Right kidney (tissue), 1 donor: ENCODE measurements at regions not wholly inside any gene's neighbourhood (a gene's known extent, or its start where the extent isn't known, plus 50 kb on each side); places are given as distances from the start of the nearest gene placed in this dataset.

Experiments
- DNase-seq: peaks from one replicate; pipeline ENCODE4 v3.0.0-alpha.2; 2016

GRCh38 chr6:148653138-148653776 lies 93.6 kb upstream of the UST start:
- DNase-seq, result no peak

DNA sequence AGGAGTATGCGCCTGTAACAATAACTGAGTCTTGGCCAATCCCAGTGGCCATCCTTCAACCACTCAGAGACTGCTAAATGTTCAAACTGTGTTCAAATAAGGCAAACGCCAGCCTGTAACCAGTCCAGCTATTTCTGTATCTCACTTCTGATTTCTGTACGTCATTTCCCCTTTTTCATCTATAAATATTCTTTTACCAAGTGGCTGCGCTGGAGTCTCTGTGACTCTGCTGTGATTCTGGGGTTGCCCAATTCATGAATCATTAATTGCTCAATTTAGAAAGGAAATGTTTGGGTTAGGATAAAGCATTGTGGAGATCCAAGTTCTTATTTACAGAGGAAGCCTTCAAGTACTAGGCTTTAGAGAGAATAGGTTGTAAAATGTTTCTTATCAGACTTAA lies 89.8 kb upstream of the UST start:
- DNase-seq, result no peak

DNA sequence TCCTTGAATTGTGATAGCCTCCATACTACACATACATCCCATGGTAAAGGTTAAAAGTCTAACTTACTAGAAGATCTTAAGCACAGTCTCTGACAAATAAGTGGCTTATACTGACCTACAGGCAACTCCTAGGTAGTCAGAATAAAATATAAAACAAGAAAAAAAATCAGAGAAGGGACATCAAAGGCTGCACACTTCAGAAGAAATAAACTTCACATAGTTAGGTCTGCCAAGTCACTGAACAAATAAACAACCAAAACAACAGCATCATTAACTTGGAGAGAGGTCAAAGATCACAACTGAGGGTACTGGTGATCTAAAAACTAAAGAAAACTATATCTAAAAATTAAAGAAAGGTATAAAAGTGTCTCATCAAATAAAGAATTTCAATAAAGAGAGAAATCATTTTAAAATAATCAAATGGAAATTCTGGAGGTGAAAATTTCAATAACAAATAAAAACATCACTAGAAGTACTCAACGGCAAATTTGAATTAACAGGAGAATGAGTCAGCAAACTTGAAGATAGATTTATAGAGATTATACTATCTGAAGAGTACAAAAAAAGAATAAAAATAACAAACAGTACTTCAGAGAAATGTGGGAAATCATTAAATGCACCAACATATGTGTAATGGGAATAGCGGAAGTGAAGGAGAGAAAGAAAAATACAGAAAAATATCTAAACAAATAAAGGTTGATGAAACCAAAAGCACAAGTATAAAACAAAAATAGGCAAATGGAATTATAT lies 88.0 kb upstream of the UST start:
- DNase-seq, result no peak

DNA sequence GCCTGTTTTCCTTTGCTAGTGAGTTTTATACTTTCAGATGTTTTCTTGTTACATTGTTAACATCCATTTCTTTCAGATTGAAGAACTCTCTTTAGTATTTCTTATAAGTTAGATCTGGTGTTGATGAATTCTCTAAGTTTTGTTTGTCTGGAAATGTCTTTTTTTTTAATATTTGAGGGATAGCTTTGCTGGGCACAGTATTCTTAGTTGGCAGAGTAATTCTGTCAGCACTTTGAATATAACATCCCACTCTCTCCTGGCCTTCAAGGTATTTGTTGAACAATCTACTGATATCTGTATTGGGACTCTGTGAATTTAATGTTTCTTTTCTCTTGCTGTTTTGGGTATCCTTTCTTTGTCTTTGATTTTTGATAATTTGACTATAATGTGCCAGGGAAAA lies 79.4 kb upstream of the UST start:
- DNase-seq, result no peak

DNA sequence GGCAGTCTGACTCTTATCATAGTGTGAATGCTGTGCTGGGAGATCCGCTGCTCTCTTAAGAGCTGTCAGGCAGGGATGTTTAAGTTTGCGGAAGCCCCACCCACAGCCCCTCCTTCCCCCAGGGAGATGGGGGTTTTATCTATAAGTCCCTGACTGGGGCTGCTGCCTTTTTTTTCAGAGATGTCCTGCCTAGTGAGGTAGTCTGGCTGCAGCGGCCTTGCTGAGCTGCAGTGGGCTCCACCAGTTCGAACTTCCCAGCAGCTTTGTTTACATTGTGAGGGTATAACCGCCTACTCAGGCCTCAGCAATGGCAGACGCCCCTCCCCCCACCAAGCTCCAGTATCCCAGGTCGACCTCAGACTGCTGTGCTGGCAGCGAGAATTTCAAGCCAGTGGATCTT lies 75.7 kb upstream of the UST start:
- no peak for DNase-seq

GRCh38 chr6:148671952-148672351 lies 74.9 kb upstream of the UST start:
- no peak for DNase-seq

- no peak for DNase-seq
Observed at GRCh38 chr6:148674306-148674705, 72.5 kb upstream of the UST start.

DNA sequence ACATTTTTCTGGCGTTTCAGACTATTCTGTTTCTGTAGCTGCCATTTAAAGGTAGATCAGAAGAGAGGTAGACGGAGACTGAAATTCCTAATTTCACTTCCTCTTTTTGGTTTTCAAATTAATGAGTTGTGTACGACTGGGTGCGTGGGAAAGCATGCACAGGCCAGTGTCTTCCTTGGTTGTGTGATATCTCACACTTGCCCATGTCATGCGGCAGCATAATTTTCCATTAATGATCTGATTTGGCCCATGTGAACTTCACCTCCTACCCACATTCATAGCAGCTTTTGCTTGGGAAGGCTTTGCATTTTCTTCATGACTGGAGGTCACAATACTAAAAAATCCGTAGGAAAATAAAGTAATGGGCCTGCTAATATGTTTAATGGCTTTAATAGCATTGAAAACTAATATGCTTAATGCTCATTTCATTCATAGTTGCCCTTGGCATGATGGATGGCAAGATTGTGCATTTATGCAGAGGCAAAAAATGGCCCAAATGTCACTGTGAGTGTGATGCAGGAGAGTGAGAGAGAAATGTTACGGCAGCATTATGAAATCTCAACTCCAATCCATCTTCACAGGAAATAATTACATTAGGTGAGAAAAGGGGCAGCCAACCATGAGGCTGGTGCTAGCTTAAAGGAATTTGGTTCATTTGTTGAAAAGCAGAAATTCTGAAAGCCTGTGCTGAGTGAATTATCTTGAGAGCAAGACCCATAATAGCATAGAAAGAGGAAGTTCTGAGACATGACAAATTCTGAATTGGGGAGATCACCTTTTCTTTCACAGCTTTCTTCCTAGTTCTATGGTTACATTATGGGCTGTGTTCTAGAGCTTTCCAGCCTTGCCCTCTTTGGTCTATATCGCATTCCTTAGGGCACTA lies 69.0 kb upstream of the UST start:
- no peak for DNase-seq

GRCh38 chr6:148678682-148679081 lies 68.1 kb upstream of the UST start:
- DNase-seq, result no peak

GRCh38 chr6:148681666-148682065 lies 65.2 kb upstream of the UST start:
- no peak for DNase-seq

DNA sequence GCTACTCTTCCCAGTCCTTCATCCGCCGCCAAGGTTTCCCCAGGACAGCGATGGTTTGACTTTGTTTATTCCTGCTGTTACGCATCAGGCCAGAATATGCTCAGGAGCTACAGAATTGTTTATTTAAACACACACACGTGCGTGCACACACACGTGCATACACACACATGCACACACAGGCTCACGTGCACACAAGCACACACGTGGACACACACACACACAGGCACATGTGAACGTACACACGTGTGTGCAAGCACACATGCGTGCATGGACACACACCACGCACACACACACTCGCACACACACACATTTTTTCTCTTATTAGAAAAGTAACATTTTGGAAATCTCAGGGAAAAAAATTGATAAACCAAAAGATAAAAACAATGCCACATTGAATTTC lies 64.6 kb upstream of the UST start:
- no peak for DNase-seq

DNA sequence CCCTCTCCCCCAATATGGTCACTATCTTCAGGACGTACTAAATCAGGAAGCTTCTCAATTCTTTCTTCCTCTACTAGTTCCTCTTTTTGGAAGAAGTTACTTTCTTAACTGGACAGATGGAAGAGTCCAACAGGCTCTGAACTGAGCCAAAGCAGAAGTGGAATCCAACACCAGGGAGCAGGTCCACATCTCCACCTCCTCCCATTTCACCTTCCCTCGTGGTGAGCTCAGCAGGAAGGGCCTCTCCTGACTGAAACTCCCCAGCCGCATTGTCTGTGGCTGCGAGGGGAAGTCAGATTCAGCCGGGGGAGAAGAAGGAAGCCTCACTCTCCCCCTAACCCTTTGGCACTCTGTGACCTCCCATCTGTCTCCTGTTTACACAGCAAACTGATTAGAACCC lies 63.8 kb upstream of the UST start:
- no peak for DNase-seq

GRCh38 chr6:148689168-148689567 lies 57.7 kb upstream of the UST start:
- DNase-seq, result no peak

DNA sequence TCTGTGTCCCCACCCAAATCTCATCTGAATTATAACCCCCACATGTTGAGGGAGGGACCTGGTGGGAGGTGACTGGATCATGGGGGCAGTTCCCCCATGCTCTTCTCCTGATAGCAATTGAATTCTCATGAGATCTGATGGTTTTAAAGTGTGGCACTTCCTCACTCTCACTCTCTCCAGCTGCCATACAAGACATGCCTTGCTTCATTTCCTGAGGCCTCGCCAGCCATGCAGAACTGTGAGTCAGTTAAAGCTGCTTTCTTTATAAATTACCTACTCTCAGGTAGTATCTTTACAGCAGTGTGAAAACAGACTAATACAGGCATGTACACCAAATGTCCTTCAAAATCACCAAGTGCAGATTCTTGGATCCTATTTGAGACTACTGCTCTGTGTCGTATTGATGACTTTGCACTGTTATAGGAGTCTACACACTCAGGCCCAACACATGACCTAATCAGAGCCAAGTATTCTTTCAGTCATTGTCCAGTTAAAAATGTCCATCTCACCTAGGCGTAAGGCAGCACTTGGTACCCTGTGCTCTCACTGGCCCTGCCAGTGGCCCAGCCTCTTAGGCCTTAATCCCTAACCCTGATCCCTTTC lies 52.8 kb upstream of the UST start:
- DNase-seq, result no peak
